Spinal cord (tissue), 9 donors: ENCODE measurements at regions not wholly inside any gene's neighbourhood (a gene's known extent, or its start where the extent isn't known, plus 50 kb on each side); places are given as distances from the start of the nearest gene placed in this dataset.
"Not testable (repeated sequence)": the region's sequence is repeated elsewhere in the genome, so short reads cannot be mapped to it uniquely, and the experiment has no call there.

ENCODE experiments used
- DNase-seq, 6 donors: peaks; one replicate each; pipeline versions ENCODE4 v3.0.0 to v3.0.0-alpha.2; 2013 to 2015; ENCODE audit warnings: low spot score in 6 of 6, low read depth in 4 of 6
- H3K27ac ChIP-seq: one replicate; pipeline ENCODE4 v1.5.1; 2013; ENCODE audit warnings: low read depth, low read length, control low read depth
- H3K27me3 ChIP-seq: one replicate; pipeline ENCODE4 v1.6.1; 2013; ENCODE audit warnings: low read length; ENCODE audit not compliant: control insufficient read depth, insufficient read depth
- H3K36me3 ChIP-seq: one replicate; pipeline ENCODE4 v1.6.1; 2013; ENCODE audit warnings: low read length; ENCODE audit not compliant: control insufficient read depth, insufficient read depth
- H3K4me1 ChIP-seq: one replicate; pipeline ENCODE4 v1.6.1; 2013; ENCODE audit warnings: low read length; ENCODE audit not compliant: control insufficient read depth, insufficient read depth
- H3K4me3 ChIP-seq: one replicate; pipeline ENCODE4 v1.5.1; 2013; ENCODE audit warnings: low read depth, low read length, control low read depth
- H3K9me3 ChIP-seq: one replicate; pipeline ENCODE4 v1.6.1; 2013; ENCODE audit warnings: low read length; ENCODE audit not compliant: control insufficient read depth, insufficient read depth
- WGBS: methylation state at CpG from one replicate; pipeline ENCODE4 v1.1.5; 2013; ENCODE audit warnings: missing lambda C conversion rate; ENCODE audit not compliant: insufficient coverage; 5-methylcytosine and 5-hydroxymethylcytosine counted together
- donor health status: healthy.

- DNase-seq, H3K27ac ChIP-seq, H3K36me3 ChIP-seq, H3K9me3 ChIP-seq, H3K4me1 ChIP-seq, H3K27me3 ChIP-seq, H3K4me3 ChIP-seq: not testable (repeated sequence)
- 38% methylated on average over 3 of the region's 9 CpGs for WGBS
These were observed 376.4 kb downstream of the TMEM121 start for GRCh38 chr14:105902899-105903165.

DNA sequence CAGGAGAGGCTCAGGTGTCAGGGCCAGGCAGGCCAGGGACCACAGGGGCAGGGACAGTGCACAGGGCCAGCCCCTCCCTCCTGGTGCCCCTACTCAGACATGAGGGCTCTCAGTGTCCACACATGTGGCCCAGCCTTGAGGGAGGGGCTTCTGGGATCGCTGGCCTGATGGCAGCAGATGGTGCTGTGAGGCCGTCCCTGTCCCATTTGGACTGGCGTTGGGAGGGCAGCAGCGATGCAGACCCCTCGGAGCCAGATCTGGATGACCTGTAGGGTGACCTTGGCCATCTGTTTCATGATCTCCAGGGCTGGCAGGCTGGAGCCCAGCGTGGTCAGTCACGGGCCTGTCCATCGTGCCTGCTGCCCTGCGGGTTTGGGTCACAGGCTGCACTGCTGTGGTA, 377.6 kb downstream of the TMEM121 start:
- no peak for DNase-seq
- 88% methylated on average over 9 of the region's 9 CpGs for WGBS
- H3K9me3 ChIP-seq, result peaks cover 3% of the 10 kb centered on the region

GRCh38 chr14:105904379-105904778, 378.0 kb downstream of the TMEM121 start:
- Histone ChIP-seq H3K27ac (no peak overlapping the region), H3K4me1 (no peaks in the 10 kb centered on the region), H3K36me3 (no peaks in the 10 kb centered on the region), H3K4me3 (no peak overlapping the region), H3K9me3 (peaks cover 5% of the 10 kb centered on the region), H3K27me3 (no peaks in the 10 kb centered on the region)
- DNase-seq, result no peak
- 62% methylated on average over 2 of the region's 11 CpGs for WGBS

More for the DNA sequence above, 377.6 kb downstream of the TMEM121 start:
- H3K36me3 ChIP-seq, result no peaks in the 10 kb centered on the region
- no peak overlapping the region for H3K27ac ChIP-seq
- no peak overlapping the region for H3K4me3 ChIP-seq
- no peaks in the 10 kb centered on the region for H3K4me1 ChIP-seq
- H3K27me3 ChIP-seq, result no peaks in the 10 kb centered on the region

DNA sequence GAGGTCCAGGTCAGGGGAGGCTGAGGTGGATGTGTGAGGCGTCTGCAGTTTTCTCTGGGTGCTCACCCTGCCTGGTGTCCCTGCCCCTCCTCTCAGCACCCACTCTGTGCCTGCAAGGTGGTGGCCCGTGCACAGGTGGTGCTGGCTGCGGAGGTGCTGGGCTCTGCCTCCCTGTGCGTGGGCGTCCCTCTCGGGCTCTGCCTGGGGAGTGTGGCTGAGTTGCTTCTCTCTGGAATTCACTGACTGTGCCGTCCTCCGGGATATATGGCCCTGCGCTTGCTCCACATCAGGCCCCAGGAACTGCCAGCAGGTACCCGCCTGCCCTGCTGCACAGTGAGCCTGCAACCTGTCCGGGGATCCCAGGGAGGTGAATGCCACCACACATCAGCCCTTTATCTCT, 379.1 kb downstream of the TMEM121 start:
- no peaks in the 10 kb centered on the region for H3K36me3 ChIP-seq
- no peak overlapping the region for H3K27ac ChIP-seq
- WGBS, result 85% methylated on average over 9 of the region's 11 CpGs
- H3K4me3 ChIP-seq, result no peak overlapping the region
- no peaks in the 10 kb centered on the region for H3K27me3 ChIP-seq
- peaks cover 5% of the 10 kb centered on the region for H3K9me3 ChIP-seq
- DNase-seq, result no peak
- H3K4me1 ChIP-seq, result no peaks in the 10 kb centered on the region

GRCh38 chr14:105907276-105907675, 380.9 kb downstream of the TMEM121 start:
- H3K9me3 ChIP-seq, result peaks cover 3% of the 10 kb centered on the region
- no peaks in the 10 kb centered on the region for H3K4me1 ChIP-seq
- no peak for DNase-seq
- H3K36me3 ChIP-seq, result no peaks in the 10 kb centered on the region
- no peaks in the 10 kb centered on the region for H3K27me3 ChIP-seq
- no peak overlapping the region for H3K27ac ChIP-seq
- WGBS, result 94% methylated on average over 2 of the region's 3 CpGs
- H3K4me3 ChIP-seq, result no peak overlapping the region

- no peak overlapping the region for H3K4me3 ChIP-seq
- no peak overlapping the region for H3K27ac ChIP-seq
- no peaks in the 10 kb centered on the region for H3K4me1 ChIP-seq
- no peak for DNase-seq
- WGBS, result 54% methylated on average over 6 of the region's 6 CpGs
- H3K9me3 ChIP-seq, result peaks cover 3% of the 10 kb centered on the region
- no peaks in the 10 kb centered on the region for H3K27me3 ChIP-seq
- H3K36me3 ChIP-seq, result no peaks in the 10 kb centered on the region
These were observed 381.6 kb downstream of the TMEM121 start for GRCh38 chr14:105908006-105908405.

- H3K4me1 ChIP-seq, result no peaks in the 10 kb centered on the region
- WGBS, result 70% methylated on average over 9 of the region's 9 CpGs
- no peaks in the 10 kb centered on the region for H3K36me3 ChIP-seq
- H3K4me3 ChIP-seq, result no peak overlapping the region
- no peaks in the 10 kb centered on the region for H3K27me3 ChIP-seq
- peaks cover 3% of the 10 kb centered on the region for H3K9me3 ChIP-seq
- no peak for DNase-seq
- no peak overlapping the region for H3K27ac ChIP-seq
These were observed 382.1 kb downstream of the TMEM121 start for GRCh38 chr14:105908481-105908911.

- Histone ChIP-seq H3K36me3 (no peaks in the 10 kb centered on the region), H3K4me3 (no peak overlapping the region), H3K27me3 (no peaks in the 10 kb centered on the region), H3K9me3 (peaks cover 3% of the 10 kb centered on the region), H3K4me1 (no peaks in the 10 kb centered on the region), H3K27ac (no peak overlapping the region)
- 83% methylated on average over 13 of the region's 14 CpGs for WGBS
- DNase-seq, result no peak
These were observed 382.9 kb downstream of the TMEM121 start for GRCh38 chr14:105909046-105909827.

- not testable (repeated sequence) for H3K27me3 ChIP-seq, H3K27ac ChIP-seq, DNase-seq, H3K4me1 ChIP-seq, H3K9me3 ChIP-seq, H3K36me3 ChIP-seq, H3K4me3 ChIP-seq
- 82% methylated on average over 14 of the region's 14 CpGs for WGBS
These were observed 383.4 kb downstream of the TMEM121 start for GRCh38 chr14:105909828-105910120.

DNA sequence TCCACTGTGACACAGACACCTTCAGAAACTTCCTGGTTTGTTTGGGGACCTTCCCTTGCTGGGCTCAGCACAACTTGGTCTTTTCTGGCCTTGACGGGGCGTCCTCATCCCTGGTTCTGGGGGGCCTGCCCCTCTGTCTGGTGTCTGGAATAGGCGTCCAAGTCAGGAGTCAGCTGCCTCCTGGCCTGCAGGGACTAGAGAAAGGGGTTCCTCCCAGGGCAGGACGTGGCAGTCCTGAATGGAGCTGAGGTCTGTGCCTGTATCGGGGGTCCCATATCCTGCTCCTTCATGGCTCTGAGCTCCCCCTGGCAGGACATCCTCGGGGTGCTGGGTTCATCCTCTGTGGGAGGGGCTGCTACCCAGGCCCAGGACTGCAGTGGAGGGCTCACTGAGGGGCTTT, 384.0 kb downstream of the TMEM121 start:
- no peaks in the 10 kb centered on the region for H3K27me3 ChIP-seq
- H3K27ac ChIP-seq, result no peak overlapping the region
- 35% methylated on average over 6 of the region's 6 CpGs for WGBS
- H3K4me3 ChIP-seq, result no peak overlapping the region
- H3K4me1 ChIP-seq, result no peaks in the 10 kb centered on the region
- H3K9me3 ChIP-seq, result peaks cover 3% of the 10 kb centered on the region
- no peak for DNase-seq
- no peaks in the 10 kb centered on the region for H3K36me3 ChIP-seq
